DOHH2 (cell line): ENCODE measurements at regions not wholly inside any gene's neighbourhood (a gene's known extent, or its start where the extent isn't known, plus 50 kb on each side); places are given as distances from the start of the nearest gene placed in this dataset.

Source experiments
- H3F3A ChIP-seq: fragments of 200-600 bp; sonication (generic), shearing (Covaris generic); 2 replicates; pipeline ENCODE4 v1.6.0; 2016; ENCODE audit warnings: antibody characterized with exemption, mild to moderate bottlenecking; ENCODE audit not compliant: control insufficient read depth, insufficient read depth
- H3K27ac ChIP-seq: fragments of 200-600 bp; sonication (generic); 2 replicates; pipeline ENCODE4 v1.5.1; 2014; ENCODE audit warnings: low read depth, mild to moderate bottlenecking, low read length, moderate library complexity
- H3K27me3 ChIP-seq: fragments of 200-600 bp; sonication (generic); 2 replicates; pipeline ENCODE4 v1.6.1; 2014; ENCODE audit warnings: mild to moderate bottlenecking, low read length, mixed read lengths; ENCODE audit not compliant: control insufficient read depth
- H3K36me3 ChIP-seq: fragments of 200-600 bp; sonication (generic); 2 replicates; pipeline ENCODE4 v1.6.1; 2014; ENCODE audit warnings: mild to moderate bottlenecking, low read length, moderate library complexity, mixed read lengths; ENCODE audit not compliant: control insufficient read depth
- H3K4me1 ChIP-seq: fragments of 200-600 bp; sonication (generic); 2 replicates; pipeline ENCODE4 v1.6.1; 2014; ENCODE audit warnings: mild to moderate bottlenecking, low read length, mixed read lengths; ENCODE audit not compliant: control insufficient read depth
- H3K4me2 ChIP-seq: fragments of 200-600 bp; sonication (generic); 2 replicates; pipeline ENCODE4 v1.6.0; 2014; ENCODE audit warnings: mild to moderate bottlenecking, low read length, moderate library complexity
- H3K4me3 ChIP-seq: fragments of 200-600 bp; sonication (generic); 2 replicates; pipeline ENCODE4 v1.5.1; 2014; ENCODE audit warnings: mild to moderate bottlenecking, low read length, mixed read lengths
- H3K79me2 ChIP-seq: fragments of 200-600 bp; sonication (generic); 2 replicates; pipeline ENCODE4 v1.6.1; 2014; ENCODE audit warnings: mild to moderate bottlenecking, low read length, mixed read lengths; ENCODE audit not compliant: control insufficient read depth
- H3K9me2 ChIP-seq: fragments of 200-600 bp; sonication (generic); replicated peaks from 2 replicates; pipeline ENCODE4 v1.6.1; 2014; ENCODE audit warnings: mild to moderate bottlenecking, low read length, mixed read lengths; ENCODE audit not compliant: control insufficient read depth
- H3K9me3 ChIP-seq: fragments of 200-600 bp; sonication (generic); 2 replicates; pipeline ENCODE4 v1.6.1; 2014; ENCODE audit warnings: antibody characterized with exemption, low read length, mixed read lengths; ENCODE audit not compliant: control insufficient read depth, insufficient read depth
- H4K20me1 ChIP-seq: fragments of 200-600 bp; sonication (generic); 2 replicates; pipeline ENCODE4 v1.6.0; 2014; ENCODE audit warnings: low read depth, mild to moderate bottlenecking, antibody characterized with exemption, low read length, moderate library complexity; ENCODE audit not compliant: control insufficient read depth, insufficient read depth
- CTCF ChIP-seq: fragments of 200-600 bp; sonication (generic); IDR thresholded peaks from one replicate; pipeline ENCODE4 v1.5.1; 2014; ENCODE audit warnings: antibody characterized with exemption, mild to moderate bottlenecking, low read depth, low read length; ENCODE audit not compliant: poor library complexity, severe bottlenecking
- EZH2phosphoT487 ChIP-seq: fragments of 200-600 bp; sonication (generic); IDR thresholded peaks from 2 replicates; pipeline ENCODE4 v1.6.1; 2017; ENCODE audit warnings: borderline replicate concordance, mild to moderate bottlenecking, antibody characterized with exemption, low read length, moderate library complexity, mixed read lengths

DNA sequence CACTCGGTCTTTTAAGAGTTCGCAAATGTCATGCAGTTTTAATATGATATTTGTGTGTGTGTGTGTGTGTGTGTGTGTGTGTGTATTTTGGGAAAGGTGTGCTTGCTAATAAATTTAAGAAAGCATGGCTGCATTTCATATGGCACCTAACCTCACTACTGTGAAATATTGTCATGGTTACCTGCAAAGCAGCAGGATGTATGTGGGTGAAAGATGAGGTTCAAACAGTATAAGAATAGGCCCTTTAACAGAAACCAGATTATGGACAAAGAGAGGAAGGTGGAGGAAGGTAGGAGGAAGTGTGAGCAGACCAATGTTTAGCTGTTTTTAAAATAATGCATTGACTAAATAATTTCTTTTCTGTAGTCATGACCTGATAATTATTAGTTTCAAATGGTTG lies 73.5 kb upstream of the CACNA2D1 start:
- TF ChIP-seq CTCF (no peak), EZH2phosphoT487 (no peak)
- Histone ChIP-seq H3K9me3 (no peaks in the 10 kb centered on the region), H3K4me1 (no peaks in the 10 kb centered on the region), H4K20me1 (no peaks in the 10 kb centered on the region), H3K9me2 (no peaks in the 10 kb centered on the region), H3K27me3 (no peaks in the 10 kb centered on the region), H3K36me3 (no peaks in the 10 kb centered on the region), H3K79me2 (no peaks in the 10 kb centered on the region), H3K4me2 (no peak overlapping the region), H3K27ac (no peak overlapping the region), H3F3A (no peaks in the 10 kb centered on the region), H3K4me3 (no peak overlapping the region)

DNA sequence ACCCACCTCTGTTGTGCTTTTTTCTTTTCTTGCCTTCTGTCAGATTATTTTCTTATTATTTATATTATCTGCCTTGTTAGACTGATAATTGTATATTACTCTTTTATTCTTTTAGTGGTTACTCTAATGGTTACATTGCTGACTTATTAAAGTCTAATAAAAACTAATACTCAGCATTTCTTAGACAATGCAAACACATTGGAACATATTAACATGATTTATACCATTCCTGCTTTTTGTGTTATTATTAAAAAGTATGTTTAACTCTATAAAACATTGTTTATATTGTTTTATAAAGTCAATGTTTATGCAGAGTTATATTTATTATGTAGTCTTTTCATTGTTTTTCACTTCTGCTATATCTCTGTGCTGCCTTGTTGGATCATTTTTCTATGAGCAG lies 68.0 kb upstream of the CACNA2D1 start:
- no peak overlapping the region for H3K4me2 ChIP-seq
- no peaks in the 10 kb centered on the region for H3F3A ChIP-seq
- H3K27ac ChIP-seq: no peak overlapping the region
- H4K20me1 ChIP-seq: no peaks in the 10 kb centered on the region
- no peak overlapping the region for H3K4me3 ChIP-seq
- H3K36me3 ChIP-seq: no peaks in the 10 kb centered on the region
- TF ChIP-seq EZH2phosphoT487 (no peak), CTCF (no peak)
- H3K27me3 ChIP-seq: no peaks in the 10 kb centered on the region
- no peaks in the 10 kb centered on the region for H3K79me2 ChIP-seq
- H3K9me2 ChIP-seq: no peaks in the 10 kb centered on the region
- no peaks in the 10 kb centered on the region for H3K4me1 ChIP-seq
- no peaks in the 10 kb centered on the region for H3K9me3 ChIP-seq

DNA sequence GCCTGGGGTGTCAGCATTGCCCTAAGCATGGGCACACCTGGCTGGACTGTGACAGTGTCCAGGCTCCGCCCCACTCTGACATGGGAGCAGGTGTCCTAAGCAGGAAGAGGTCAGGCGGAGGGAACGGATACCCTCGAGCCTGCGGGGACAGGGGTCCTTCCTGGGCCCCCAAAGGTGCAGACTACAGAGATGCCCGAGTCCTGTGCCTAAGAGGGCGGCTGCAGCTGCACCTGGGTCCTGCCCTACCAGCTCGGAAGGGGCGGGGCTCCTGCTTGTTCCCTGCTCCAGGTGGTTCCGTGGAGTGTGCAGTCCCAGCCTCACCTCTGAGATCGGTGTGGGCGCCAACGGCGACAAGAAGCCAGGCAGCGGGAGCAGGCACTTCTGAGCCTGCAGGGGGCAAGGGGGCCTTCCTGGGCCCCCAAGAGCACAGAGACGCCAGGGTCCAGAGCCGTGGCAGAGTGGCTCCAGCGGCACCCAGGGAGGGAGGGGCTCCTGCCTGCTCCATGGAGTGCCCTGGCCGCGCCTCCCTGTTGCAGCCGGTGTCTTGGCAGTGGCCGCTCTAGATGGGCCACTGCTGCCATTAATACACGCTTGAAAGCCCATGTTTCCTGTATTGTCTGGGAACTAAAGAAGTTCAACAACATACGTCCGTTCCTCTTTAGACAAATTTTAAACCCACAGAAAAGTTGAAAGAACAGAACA lies 64.5 kb upstream of the CACNA2D1 start:
- Histone ChIP-seq H3F3A (no peaks in the 10 kb centered on the region), H4K20me1 (no peaks in the 10 kb centered on the region), H3K9me2 (no peaks in the 10 kb centered on the region), H3K4me1 (no peaks in the 10 kb centered on the region), H3K36me3 (no peaks in the 10 kb centered on the region), H3K27me3 (no peaks in the 10 kb centered on the region), H3K27ac (no peak overlapping the region), H3K9me3 (no peaks in the 10 kb centered on the region), H3K4me2 (no peak overlapping the region), H3K4me3 (no peak overlapping the region), H3K79me2 (no peaks in the 10 kb centered on the region)
- TF ChIP-seq EZH2phosphoT487 (no peak), CTCF (no peak)
